Uterus (tissue), 3 donors: ENCODE measurements at regions not wholly inside any gene's neighbourhood (a gene's known extent, or its start where the extent isn't known, plus 50 kb on each side); places are given as distances from the start of the nearest gene placed in this dataset.

Source experiments
- DNase-seq, 2 donors: peaks; one replicate each; pipeline ENCODE4 v3.0.0-alpha.2; 2019 to 2020
- H3K27ac ChIP-seq, 2 donors: fragments of 200-600 bp; sonication (generic); 1 replicate in 1 of 2; 2 replicates in 1 of 2; pipeline ENCODE4 v1.5.1; 2016 to 2018
- H3K27me3 ChIP-seq, 2 donors: fragments of 200-600 bp; sonication (generic); one replicate each; pipeline ENCODE4 v1.5.1; 2018 to 2019; ENCODE audit warnings: control low read depth in 1 of 2
- H3K36me3 ChIP-seq, 2 donors: fragments of 200-600 bp; sonication (generic); one replicate each; pipeline ENCODE4 v1.5.1; 2019; ENCODE audit warnings: control low read depth in 1 of 2
- H3K4me1 ChIP-seq, 2 donors: fragments of 200-600 bp; sonication (generic); one replicate each; pipeline ENCODE4 v1.5.1; 2018 to 2019; ENCODE audit warnings: control low read depth in 1 of 2
- H3K4me3 ChIP-seq, 2 donors: fragments of 200-600 bp; sonication (generic); 1 replicate in 1 of 2; 2 replicates in 1 of 2; pipeline ENCODE4 v1.5.1; 2018 to 2019; ENCODE audit warnings: mild to moderate bottlenecking in 1 of 2
- H3K9me3 ChIP-seq, 2 donors: fragments of 200-600 bp; sonication (generic); one replicate each; pipeline ENCODE4 v1.5.1; 2019; ENCODE audit warnings: control low read depth in 1 of 2
- POLR2A ChIP-seq, 2 donors: fragments of 450-650 bp; IDR thresholded peaks; one replicate each; pipeline ENCODE4 v1.6.1; 2016; ENCODE audit warnings: antibody characterized with exemption in 2 of 2, mild to moderate bottlenecking in 1 of 2, moderate library complexity in 1 of 2
- intact Hi-C: fragments of 100-400 bp; cut with DNase I; formaldehyde crosslinking; loops from one replicate; pipeline ENCODE4 v1.15.1; 2023; ENCODE audit warnings: low total_unique reads
- TF ChIP-seq, protein P1 (sequence below), 4 experiments: fragments of 200-600 bp in 2 of 4; fragments of 450-650 bp in 2 of 4; sonication (generic) in 2 of 4; IDR thresholded peaks; one replicate each; pipeline ENCODE4 v1.5.1; 2016 to 2019; ENCODE audit warnings: antibody characterized with exemption in 4 of 4, mild to moderate bottlenecking in 2 of 4, moderate library complexity in 1 of 4
- donor health status: DM: yes; HTN: yes; CAD: no.

DNA sequence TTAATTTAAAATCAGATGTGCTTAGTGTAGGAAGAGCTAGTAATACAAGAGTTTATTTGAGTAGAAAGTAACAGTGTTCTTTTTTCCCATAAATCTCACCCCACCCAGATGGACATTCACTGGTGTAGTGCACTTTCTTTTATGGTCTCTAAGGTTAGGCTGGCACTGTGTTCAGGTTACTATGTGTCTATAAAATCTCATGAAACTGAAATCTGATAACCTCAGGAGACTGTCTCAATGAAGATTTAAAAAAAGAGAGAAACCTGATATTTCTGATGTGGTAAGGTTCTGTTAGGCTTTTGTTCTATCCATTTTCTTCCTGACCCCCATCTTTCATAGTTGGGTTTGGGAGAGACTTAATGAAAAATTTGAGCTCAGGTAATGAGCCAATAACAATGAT lies 101.2 kb upstream of the CLVS2 start:
- TF ChIP-seq, protein P1, sequence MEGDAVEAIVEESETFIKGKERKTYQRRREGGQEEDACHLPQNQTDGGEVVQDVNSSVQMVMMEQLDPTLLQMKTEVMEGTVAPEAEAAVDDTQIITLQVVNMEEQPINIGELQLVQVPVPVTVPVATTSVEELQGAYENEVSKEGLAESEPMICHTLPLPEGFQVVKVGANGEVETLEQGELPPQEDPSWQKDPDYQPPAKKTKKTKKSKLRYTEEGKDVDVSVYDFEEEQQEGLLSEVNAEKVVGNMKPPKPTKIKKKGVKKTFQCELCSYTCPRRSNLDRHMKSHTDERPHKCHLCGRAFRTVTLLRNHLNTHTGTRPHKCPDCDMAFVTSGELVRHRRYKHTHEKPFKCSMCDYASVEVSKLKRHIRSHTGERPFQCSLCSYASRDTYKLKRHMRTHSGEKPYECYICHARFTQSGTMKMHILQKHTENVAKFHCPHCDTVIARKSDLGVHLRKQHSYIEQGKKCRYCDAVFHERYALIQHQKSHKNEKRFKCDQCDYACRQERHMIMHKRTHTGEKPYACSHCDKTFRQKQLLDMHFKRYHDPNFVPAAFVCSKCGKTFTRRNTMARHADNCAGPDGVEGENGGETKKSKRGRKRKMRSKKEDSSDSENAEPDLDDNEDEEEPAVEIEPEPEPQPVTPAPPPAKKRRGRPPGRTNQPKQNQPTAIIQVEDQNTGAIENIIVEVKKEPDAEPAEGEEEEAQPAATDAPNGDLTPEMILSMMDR (IDR thresholded peaks at IDR 0.05), result no peak
- TF ChIP-seq POLR2A (IDR thresholded peaks at IDR 0.05), result no peak
- H3K27me3 ChIP-seq, result no peaks in the 10 kb centered on the region
- no peak for DNase-seq
- no peaks in the 10 kb centered on the region for H3K4me1 ChIP-seq
- no peaks in the 10 kb centered on the region for H3K36me3 ChIP-seq
- H3K27ac ChIP-seq, result no peak overlapping the region
- no peak overlapping the region for H3K4me3 ChIP-seq
- no peaks in the 10 kb centered on the region for H3K9me3 ChIP-seq
- intact Hi-C loops, result no loop called here

DNA sequence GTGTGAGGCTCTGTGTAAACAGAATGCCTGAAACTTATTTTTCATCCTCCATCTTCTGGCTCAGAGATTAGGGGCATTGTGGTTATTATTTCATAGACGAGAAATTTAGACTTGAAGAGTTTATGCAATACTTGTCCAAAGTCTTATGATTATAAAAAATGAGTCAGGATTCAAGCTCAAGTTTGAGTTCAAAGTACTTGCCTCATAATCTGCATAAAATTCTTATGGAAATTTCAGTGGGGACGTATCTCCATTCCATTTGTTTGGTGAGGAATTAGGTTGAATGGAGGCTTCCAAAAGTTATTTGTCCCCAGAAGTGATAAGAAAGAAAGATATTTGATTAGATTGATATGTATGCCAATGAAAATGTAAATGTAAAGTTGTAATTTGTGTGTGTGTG lies 93.7 kb upstream of the CLVS2 start:
- TF ChIP-seq POLR2A (IDR thresholded peaks at IDR 0.05), result no peak
- TF ChIP-seq, protein P1 (IDR thresholded peaks at IDR 0.05), result no peak
- Histone ChIP-seq H3K4me3 (no peak overlapping the region), H3K9me3 (no peaks in the 10 kb centered on the region), H3K4me1 (no peaks in the 10 kb centered on the region), H3K27me3 (no peaks in the 10 kb centered on the region), H3K27ac (no peak overlapping the region), H3K36me3 (no peaks in the 10 kb centered on the region)
- intact Hi-C loops, result no loop called here
- DNase-seq, result no peak

DNA sequence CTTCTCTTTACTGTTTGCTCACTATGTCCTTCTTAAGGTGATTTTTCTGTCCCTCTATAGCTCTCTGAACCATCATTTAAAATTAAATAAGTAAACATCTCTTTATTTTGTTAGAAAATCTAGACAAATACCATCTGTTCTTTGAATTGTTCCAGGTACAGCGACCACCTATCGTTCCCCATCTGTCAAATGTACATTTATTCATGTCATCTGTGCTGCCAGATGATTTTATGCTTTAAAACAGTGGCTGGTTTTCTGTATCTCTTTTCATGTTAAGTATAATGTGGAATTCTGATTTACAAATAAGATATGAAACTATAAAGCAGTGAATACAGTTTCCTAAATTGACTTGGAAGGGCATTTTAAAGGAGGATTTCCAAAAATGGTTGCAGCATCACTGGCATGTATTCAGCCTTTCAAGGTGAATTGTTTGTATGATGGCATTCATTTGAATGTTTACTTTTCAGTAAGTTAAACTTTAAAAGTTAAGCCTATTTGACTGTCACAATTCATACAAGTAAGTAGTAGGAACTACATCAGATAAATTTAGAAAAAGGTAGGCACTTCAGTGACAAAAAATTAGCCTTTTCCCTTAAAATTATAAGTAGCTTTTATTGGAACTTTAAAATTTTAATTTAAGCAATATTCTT lies 92.6 kb upstream of the CLVS2 start:
- H3K27ac ChIP-seq, result no peak overlapping the region
- no peaks in the 10 kb centered on the region for H3K27me3 ChIP-seq
- H3K4me1 ChIP-seq, result no peaks in the 10 kb centered on the region
- H3K4me3 ChIP-seq, result no peak overlapping the region
- no peaks in the 10 kb centered on the region for H3K9me3 ChIP-seq
- TF ChIP-seq, protein P1 (IDR thresholded peaks at IDR 0.05), result no peak
- TF ChIP-seq POLR2A (IDR thresholded peaks at IDR 0.05), result no peak
- no peak for DNase-seq
- intact Hi-C loops, result no loop called here
- H3K36me3 ChIP-seq, result no peaks in the 10 kb centered on the region

DNA sequence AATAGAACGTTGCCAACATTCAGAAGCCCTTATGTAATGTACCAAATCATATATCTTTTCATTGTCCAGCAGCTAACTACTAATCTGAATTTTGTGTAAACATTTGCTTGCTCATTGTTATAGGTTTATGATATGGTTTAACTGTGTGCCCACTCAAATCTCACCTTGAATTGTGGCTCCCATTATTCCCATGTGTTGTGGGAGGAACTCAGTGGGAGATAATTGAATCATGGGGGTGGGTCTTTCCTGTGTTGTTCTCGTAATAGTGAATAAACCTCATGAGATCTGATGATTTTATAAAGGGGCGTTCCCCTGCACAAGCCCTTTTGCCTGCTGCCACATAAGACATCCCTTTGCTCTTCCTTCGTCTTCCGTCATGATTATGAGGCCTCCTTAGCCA lies 91.9 kb upstream of the CLVS2 start:
- H3K4me3 ChIP-seq, result no peak overlapping the region
- intact Hi-C loops, result no loop called here
- no peaks in the 10 kb centered on the region for H3K9me3 ChIP-seq
- H3K4me1 ChIP-seq, result no peaks in the 10 kb centered on the region
- DNase-seq, result no peak
- TF ChIP-seq, protein P1 (IDR thresholded peaks at IDR 0.05), result no peak
- no peak for TF ChIP-seq POLR2A (IDR thresholded peaks at IDR 0.05)
- H3K27ac ChIP-seq, result no peak overlapping the region
- H3K27me3 ChIP-seq, result no peaks in the 10 kb centered on the region
- H3K36me3 ChIP-seq, result no peaks in the 10 kb centered on the region

DNA sequence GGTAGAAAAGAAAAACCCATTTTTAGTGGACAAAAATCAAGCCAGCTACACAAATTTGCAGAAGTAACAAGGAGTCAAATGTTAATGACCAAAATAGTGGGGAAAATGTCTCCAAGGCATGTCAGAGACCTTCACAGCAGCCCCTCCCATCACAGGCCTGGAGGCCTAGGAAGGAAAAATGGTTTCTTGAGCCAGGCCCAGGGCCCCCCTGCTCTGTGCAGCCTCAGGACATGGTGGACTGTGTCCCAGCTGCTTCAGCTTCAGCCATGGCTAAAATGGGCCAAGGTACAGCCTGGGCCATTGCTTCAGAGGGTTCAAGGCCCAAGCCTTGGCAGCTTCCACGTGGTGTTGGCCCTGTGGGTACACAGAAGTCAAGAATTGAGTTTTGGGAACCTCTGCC lies 82.5 kb upstream of the CLVS2 start:
- Histone ChIP-seq H3K4me3 (no peak overlapping the region), H3K36me3 (no peaks in the 10 kb centered on the region), H3K9me3 (no peaks in the 10 kb centered on the region), H3K27me3 (no peaks in the 10 kb centered on the region), H3K4me1 (no peaks in the 10 kb centered on the region), H3K27ac (no peak overlapping the region)
- intact Hi-C loops, result no loop called here
- TF ChIP-seq, protein P1 (IDR thresholded peaks at IDR 0.05), result no peak
- no peak for TF ChIP-seq POLR2A (IDR thresholded peaks at IDR 0.05)
- no peak for DNase-seq
